SU-DHL-6 (cell line): ENCODE measurements at regions not wholly inside any gene's neighbourhood (a gene's known extent, or its start where the extent isn't known, plus 50 kb on each side); places are given as distances from the start of the nearest gene placed in this dataset.

Experiments
- H2AFZ ChIP-seq: fragments of 200-600 bp; sonication (generic); 2 replicates; pipeline ENCODE4 v1.6.1; 2014; ENCODE audit warnings: low read depth, mild to moderate bottlenecking, moderate library complexity, mixed read lengths, antibody characterized with exemption, low read length; ENCODE audit not compliant: severe bottlenecking
- H3F3A ChIP-seq: fragments of 200-600 bp; shearing (Covaris generic); 2 replicates; pipeline ENCODE4 v1.6.0; 2016; ENCODE audit warnings: antibody characterized with exemption, mild to moderate bottlenecking; ENCODE audit not compliant: insufficient read depth
- H3K27ac ChIP-seq: fragments of 200-600 bp; sonication (generic); 2 replicates; pipeline ENCODE4 v1.5.1; 2016; ENCODE audit warnings: low read depth, mild to moderate bottlenecking, low read length, moderate library complexity, mixed read lengths
- H3K27me3 ChIP-seq: fragments of 200-600 bp; sonication (generic), shearing (Covaris generic); 2 replicates; pipeline ENCODE4 v1.6.0; 2014; ENCODE audit warnings: mild to moderate bottlenecking, low read length
- H3K36me3 ChIP-seq: fragments of 200-600 bp; sonication (generic); 2 replicates; pipeline ENCODE4 v1.6.1; 2014; ENCODE audit warnings: mild to moderate bottlenecking, low read length, mixed read lengths
- H3K4me2 ChIP-seq: fragments of 300-600, 200-600 bp; shearing (Covaris generic), sonication (generic); 2 replicates; pipeline ENCODE4 v1.6.0; 2014; ENCODE audit warnings: low read length, low read depth, mild to moderate bottlenecking; ENCODE audit not compliant: poor library complexity, severe bottlenecking
- H3K4me3 ChIP-seq: fragments of 200-600 bp; sonication (generic); 2 replicates; pipeline ENCODE4 v1.5.1; 2014; ENCODE audit warnings: antibody characterized with exemption, low read length, mild to moderate bottlenecking, mixed read lengths; ENCODE audit not compliant: insufficient read depth, poor library complexity, severe bottlenecking
- H3K79me2 ChIP-seq: fragments of 200-600 bp; sonication (generic); 2 replicates; pipeline ENCODE4 v1.6.1; 2014; ENCODE audit warnings: mild to moderate bottlenecking, low read length, moderate library complexity; ENCODE audit not compliant: insufficient read depth
- H3K9ac ChIP-seq: fragments of 200-600 bp; sonication (generic); 2 replicates; pipeline ENCODE4 v1.7.0; 2014; ENCODE audit warnings: mild to moderate bottlenecking, low read length
- H3K9me2 ChIP-seq: fragments of 200-600 bp; sonication (generic); replicated peaks from 2 replicates; pipeline ENCODE4 v1.6.1; 2014; ENCODE audit warnings: low read length; ENCODE audit not compliant: insufficient read depth
- H3K9me3 ChIP-seq: fragments of 200-600 bp; sonication (generic); 2 replicates; pipeline ENCODE4 v1.6.1; 2014; ENCODE audit warnings: low read length, mixed read lengths; ENCODE audit not compliant: insufficient read depth
- H4K20me1 ChIP-seq: fragments of 200-600 bp; sonication (generic); 2 replicates; pipeline ENCODE4 v1.6.1; 2014; ENCODE audit warnings: low read depth, mild to moderate bottlenecking, antibody characterized with exemption, low read length, moderate library complexity, mixed read lengths
- EZH2phosphoT487 ChIP-seq: fragments of 200-600 bp; sonication (generic), shearing (Covaris generic); conservative IDR thresholded peaks from 2 replicates; pipeline ENCODE4 v1.6.1; 2018; ENCODE audit warnings: mild to moderate bottlenecking, antibody characterized with exemption, low read length, moderate library complexity, mixed read lengths
- TF ChIP-seq, protein P1 (sequence below): fragments of 200-600 bp; sonication (generic); IDR thresholded peaks from one replicate; pipeline ENCODE4 v1.5.1; 2017; ENCODE audit warnings: antibody characterized with exemption, mild to moderate bottlenecking, low read length, moderate library complexity; ENCODE audit not compliant: insufficient read depth, poor library complexity, severe bottlenecking

GRCh38 chr4:179858221-179858620, 2385.0 kb upstream of the TENM3 start:
- H3K9ac ChIP-seq, result no peak overlapping the region

GRCh38 chr4:179867300-179867878, 2375.8 kb upstream of the TENM3 start:
- Histone ChIP-seq H3K9ac (no peak overlapping the region), H3K36me3 (no peaks in the 10 kb centered on the region), H3K27ac (no peak overlapping the region), H3K4me3 (no peak overlapping the region), H3K4me2 (no peak overlapping the region), H4K20me1 (no peaks in the 10 kb centered on the region), H2AFZ (no peak overlapping the region), H3K9me3 (no peaks in the 10 kb centered on the region), H3K27me3 (no peaks in the 10 kb centered on the region), H3K9me2 (no peaks in the 10 kb centered on the region), H3F3A (no peaks in the 10 kb centered on the region), H3K79me2 (no peaks in the 10 kb centered on the region)
- TF ChIP-seq, protein P1, sequence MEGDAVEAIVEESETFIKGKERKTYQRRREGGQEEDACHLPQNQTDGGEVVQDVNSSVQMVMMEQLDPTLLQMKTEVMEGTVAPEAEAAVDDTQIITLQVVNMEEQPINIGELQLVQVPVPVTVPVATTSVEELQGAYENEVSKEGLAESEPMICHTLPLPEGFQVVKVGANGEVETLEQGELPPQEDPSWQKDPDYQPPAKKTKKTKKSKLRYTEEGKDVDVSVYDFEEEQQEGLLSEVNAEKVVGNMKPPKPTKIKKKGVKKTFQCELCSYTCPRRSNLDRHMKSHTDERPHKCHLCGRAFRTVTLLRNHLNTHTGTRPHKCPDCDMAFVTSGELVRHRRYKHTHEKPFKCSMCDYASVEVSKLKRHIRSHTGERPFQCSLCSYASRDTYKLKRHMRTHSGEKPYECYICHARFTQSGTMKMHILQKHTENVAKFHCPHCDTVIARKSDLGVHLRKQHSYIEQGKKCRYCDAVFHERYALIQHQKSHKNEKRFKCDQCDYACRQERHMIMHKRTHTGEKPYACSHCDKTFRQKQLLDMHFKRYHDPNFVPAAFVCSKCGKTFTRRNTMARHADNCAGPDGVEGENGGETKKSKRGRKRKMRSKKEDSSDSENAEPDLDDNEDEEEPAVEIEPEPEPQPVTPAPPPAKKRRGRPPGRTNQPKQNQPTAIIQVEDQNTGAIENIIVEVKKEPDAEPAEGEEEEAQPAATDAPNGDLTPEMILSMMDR, result peak; percentile 58
- TF ChIP-seq EZH2phosphoT487, result no peak

More at GRCh38 chr4:179858221-179858620, 2385.0 kb upstream of the TENM3 start:
- no peak overlapping the region for H2AFZ ChIP-seq
- H3K4me2 ChIP-seq, result no peak overlapping the region
- H3K27me3 ChIP-seq, result no peaks in the 10 kb centered on the region
- H3K4me3 ChIP-seq, result no peak overlapping the region
- H3K9me2 ChIP-seq, result no peaks in the 10 kb centered on the region
- H3K9me3 ChIP-seq, result no peaks in the 10 kb centered on the region
- H3K27ac ChIP-seq, result no peak overlapping the region
- TF ChIP-seq, protein P1, result no peak
- no peak for TF ChIP-seq EZH2phosphoT487
- H3K79me2 ChIP-seq, result no peaks in the 10 kb centered on the region
- H4K20me1 ChIP-seq, result no peaks in the 10 kb centered on the region
- H3K36me3 ChIP-seq, result no peaks in the 10 kb centered on the region
- H3F3A ChIP-seq, result no peaks in the 10 kb centered on the region

DNA sequence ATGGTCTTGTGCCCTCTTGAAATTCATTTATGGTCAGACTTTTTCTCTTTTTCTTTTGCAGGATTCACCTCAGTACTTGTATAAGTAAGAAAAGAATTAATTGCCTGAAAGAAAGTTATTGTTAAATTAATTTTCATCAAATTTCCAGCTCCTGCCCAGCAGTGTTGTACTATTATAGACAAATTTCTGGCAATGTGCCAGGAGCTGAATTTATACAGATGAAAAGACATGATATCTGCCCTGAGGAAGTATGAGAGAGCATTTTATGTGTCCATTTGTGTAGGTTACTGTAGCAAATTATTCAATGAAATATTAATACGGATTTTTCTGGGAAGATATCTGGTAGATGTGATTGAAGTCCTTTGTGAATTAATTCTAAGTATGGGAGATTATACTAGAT, 2371.5 kb upstream of the TENM3 start:
- no peaks in the 10 kb centered on the region for H3K79me2 ChIP-seq
- no peaks in the 10 kb centered on the region; the same call in 1 of the 2 replicates for H3K27me3 ChIP-seq
- H3K9me2 ChIP-seq, result no peaks in the 10 kb centered on the region
- no peak overlapping the region for H2AFZ ChIP-seq
- no peaks in the 10 kb centered on the region for H3K9me3 ChIP-seq
- TF ChIP-seq, protein P1, result no peak
- no peak for TF ChIP-seq EZH2phosphoT487
- no peak overlapping the region for H3K9ac ChIP-seq
- H3K4me2 ChIP-seq, result no peak overlapping the region
- H3K4me3 ChIP-seq, result no peak overlapping the region
- no peaks in the 10 kb centered on the region for H3K36me3 ChIP-seq
- no peak overlapping the region for H3K27ac ChIP-seq
- no peaks in the 10 kb centered on the region for H3F3A ChIP-seq
- no peaks in the 10 kb centered on the region for H4K20me1 ChIP-seq
